HepG2 (cell line): ENCODE measurements at regions not wholly inside any gene's neighbourhood (a gene's known extent, or its start where the extent isn't known, plus 50 kb on each side); places are given as distances from the start of the nearest gene placed in this dataset.

Experiments
- ATAC-seq: fragments of 200-7000 bp; cut with Tn5 transposase; 3 replicates; pipeline ENCODE4 v1.9.1; 2020; ENCODE audit warnings: mild to moderate bottlenecking, moderate library complexity
- BruUV-seq: library from RNA; stranded (reverse); fragments of 400-500 nt; replicated peaks from 2 replicates; lab custom pipeline; 2021; lab: Mats Ljungman, UMichigan
- CTCF ChIA-PET: fragments of 300-600 bp; formaldehyde crosslinking; extraction: SDS; loops from one replicate; lab custom pipeline; 2021; ENCODE audit warnings: low total read pairs, inconsistent platforms, low intra/inter-chr PET ratio; lab: Yijun Ruan, JAX
- POLR2A ChIA-PET: fragments of 350-600 bp; sonication (Branson Sonifier 250); formaldehyde crosslinking; loops from one replicate; lab custom pipeline; 2020; ENCODE audit warnings: antibody characterized with exemption, inconsistent platforms; lab: Yijun Ruan, JAX
- DNase-seq: peaks from one replicate; pipeline ENCODE4 v3.0.0-alpha.2; 2015; ENCODE audit warnings: low spot score
- FAIRE-seq: peaks from 3 replicates; lab custom pipeline; 2011; peaks lifted over from hg19 to GRCh38; lab: Jason Lieb, UNC
- H2AFZ ChIP-seq: one replicate; pipeline ENCODE4 v1.6.1; 2011; ENCODE audit warnings: low read length, inconsistent platforms
- H3K27ac ChIP-seq: fragments of 300-600 bp; 3 replicates; pipeline ENCODE4 v1.8.0; 2011; ENCODE audit warnings: mixed run types, mild to moderate bottlenecking, mixed read lengths, low read length, inconsistent platforms; ENCODE audit not compliant: insufficient read depth; ENCODE audit errors: extremely low read length
- H3K27me3 ChIP-seq, 2 experiments: fragments of 200-600 bp in 1 of 2; 2 replicates in 1 of 2; 3 replicates in 1 of 2; pipeline versions ENCODE4 v1.6.0 to v1.8.0; 2011; ENCODE audit warnings: low read length in 2 of 2, mild to moderate bottlenecking in 2 of 2, moderate library complexity in 2 of 2, inconsistent platforms in 1 of 2; ENCODE audit not compliant: insufficient read depth in 2 of 2, control insufficient read depth in 1 of 2
- H3K36me3 ChIP-seq, 2 experiments: fragments of 200-600 bp in 1 of 2; replicated peaks in 1 of 2; 2 replicates in 1 of 2; 3 replicates in 1 of 2; pipeline versions ENCODE4 v1.5.1 to v1.8.0; 2011; ENCODE audit warnings: low read length in 2 of 2, inconsistent platforms in 1 of 2; ENCODE audit not compliant: insufficient read depth in 2 of 2, control insufficient read depth in 1 of 2
- H3K4me1 ChIP-seq: 2 replicates; pipeline ENCODE4 v1.5.1; 2012; ENCODE audit warnings: low read length, inconsistent platforms; ENCODE audit not compliant: insufficient read depth
- H3K4me2 ChIP-seq: 2 replicates; pipeline ENCODE4 v1.6.0; 2011; ENCODE audit warnings: low read depth, low read length, inconsistent platforms
- H3K4me3 ChIP-seq, 3 experiments: fragments of 200-600 bp in 1 of 3; sonication (generic), shearing (Covaris generic) in 1 of 3; replicated peaks in 1 of 3; 2 replicates each; pipeline ENCODE4 v1.5.1; 2011 to 2016; ENCODE audit warnings: low read length in 3 of 3, inconsistent platforms in 2 of 3, low read depth in 2 of 3, mild to moderate bottlenecking in 2 of 3, control low read depth in 1 of 3, mixed read lengths in 1 of 3; ENCODE audit not compliant: insufficient read depth in 1 of 3
- H3K79me2 ChIP-seq: one replicate; pipeline ENCODE4 v1.6.1; 2011; ENCODE audit warnings: low read length, inconsistent platforms; ENCODE audit not compliant: insufficient read depth
- H3K9ac ChIP-seq: 2 replicates; pipeline ENCODE4 v1.6.0; 2011; ENCODE audit warnings: mild to moderate bottlenecking, low read depth, low read length, inconsistent platforms; ENCODE audit not compliant: insufficient read depth
- H3K9me3 ChIP-seq: 2 replicates; pipeline ENCODE4 v1.5.1; 2012; ENCODE audit warnings: mild to moderate bottlenecking, low read length
- H4K20me1 ChIP-seq: 2 replicates; pipeline ENCODE4 v1.6.0; 2011; ENCODE audit warnings: inconsistent platforms, mild to moderate bottlenecking, low read length, moderate library complexity; ENCODE audit not compliant: insufficient read depth
- FOXK2 ChIP-seq: fragments of 450-650 bp; IDR thresholded peaks from 2 replicates; pipeline ENCODE4 v1.6.1; 2016
- HMGA1 ChIP-seq: sonication (generic); formaldehyde crosslinking; conservative IDR thresholded peaks from 2 replicates; pipeline ENCODE4 v1.4.0; 2020; ENCODE audit warnings: missing genetic modification reagents
- NFE2 ChIP-seq: sonication (generic); formaldehyde crosslinking; IDR thresholded peaks from 2 replicates; pipeline ENCODE4 v1.4.0; 2020; ENCODE audit warnings: missing genetic modification reagents
- NRL ChIP-seq: sonication (generic); formaldehyde crosslinking; IDR thresholded peaks from 2 replicates; pipeline ENCODE4 v1.5.0; 2020; ENCODE audit warnings: missing genetic modification reagents, mild to moderate bottlenecking, moderate library complexity, borderline replicate concordance
- SOX5 ChIP-seq: IDR thresholded peaks from 2 replicates; pipeline ENCODE4 v1.6.1; 2016; ENCODE audit warnings: borderline replicate concordance
- SRSF1 ChIP-seq: fragments of 200-400 bp; formaldehyde crosslinking; optimal IDR thresholded peaks from 2 replicates; pipeline ENCODE3; 2017; ENCODE audit warnings: mild to moderate bottlenecking, low read depth, low read length, moderate library complexity
- ZNF18 ChIP-seq: sonication (generic); formaldehyde crosslinking; IDR thresholded peaks from 2 replicates; pipeline ENCODE4 v1.8.0; 2022; ENCODE audit warnings: mild to moderate bottlenecking, missing genetic modification reagents; ENCODE audit not compliant: insufficient replicate concordance
- ZNF33B ChIP-seq: sonication (generic); formaldehyde crosslinking; IDR thresholded peaks from 2 replicates; pipeline ENCODE4 v1.5.1; 2020; ENCODE audit warnings: mild to moderate bottlenecking, missing genetic modification reagents
- ZNF431 ChIP-seq: sonication (generic); formaldehyde crosslinking; IDR thresholded peaks from 2 replicates; pipeline ENCODE4 v1.9.0; 2022; ENCODE audit warnings: missing genetic modification reagents, low read depth, mild to moderate bottlenecking, borderline replicate concordance
- WGBS: methylation state at CpG from one replicate; pipeline ENCODE4 v1.1.6; 2017; ENCODE audit warnings: low lambda C conversion rate; 5-methylcytosine and 5-hydroxymethylcytosine counted together
- in situ Hi-C: cut with HindIII; loops from 2 replicates; pipeline ENCODE4 v1.10.0; 2017; ENCODE audit warnings: low pct_unique_long_range_greater_than_20kb; ENCODE audit not compliant: extremely low pct_ligation_motif_present
- intact Hi-C: fragments of 100-400 bp; cut with micrococcal nuclease; formaldehyde crosslinking; loops from one replicate; pipeline ENCODE4 v1.10.0; 2022; ENCODE audit not compliant: unreplicated experiment

- FAIRE-seq (no peak), DNase-seq (no peak), ATAC-seq (no peak)
- in situ Hi-C loops: no loop called here
- H4K20me1 ChIP-seq: no peaks in the 10 kb centered on the region
- BruUV-seq: no TSS peak
- no peak overlapping the region for H3K9ac ChIP-seq
- 91% methylated on average over 5 of the region's 5 CpGs for WGBS
- H2AFZ ChIP-seq: no peak overlapping the region
- no peak overlapping the region for H3K4me3 ChIP-seq
- H3K79me2 ChIP-seq: no peaks in the 10 kb centered on the region
- TF ChIP-seq ZNF33B (CRISPR knock-in tag) (no peak), SRSF1 (no peak)
- ChIA-PET POLR2A (no interaction called here), CTCF (no interaction called here)
- no peaks in the 10 kb centered on the region for H3K36me3 ChIP-seq
- no peaks in the 10 kb centered on the region for H3K9me3 ChIP-seq
- no peak overlapping the region for H3K4me2 ChIP-seq
- no peaks in the 10 kb centered on the region for H3K4me1 ChIP-seq
- intact Hi-C loops: no loop called here
- no peak overlapping the region for H3K27ac ChIP-seq
- peaks cover 1 to 72% of the 10 kb centered on the region in 2 experiments; a peak in 3 of 5 replicates for H3K27me3 ChIP-seq
These were observed 163.0 kb downstream of the DDX1 start for GRCh38 chr2:15754703-15755099.

- TF ChIP-seq NFE2 (no peak), ZNF431 (CRISPR knock-in tag) (no peak), HMGA1 (CRISPR knock-in tag) (no peak), NRL (CRISPR knock-in tag) (no peak), SOX5 (CRISPR knock-in tag) (no peak), FOXK2 (no peak), ZNF18 (CRISPR knock-in tag) (no peak)
- Histone ChIP-seq H3K9me3 (no peaks in the 10 kb centered on the region), H3K79me2 (no peaks in the 10 kb centered on the region), H3K4me2 (no peak overlapping the region), H3K27me3 (peaks cover 1 to 68% of the 10 kb centered on the region in 2 experiments; a peak in 3 of 5 replicates), H3K27ac (no peak overlapping the region), H2AFZ (no peak overlapping the region), H3K36me3 (no peaks in the 10 kb centered on the region), H3K4me3 (no peak overlapping the region), H4K20me1 (0 out of 2 replicates have a peak, but pooled peaks cover 3% of the 10 kb centered on the region), H3K4me1 (no peaks in the 10 kb centered on the region), H3K9ac (no peak overlapping the region)
- in situ Hi-C loops (no loop called here), intact Hi-C loops (no loop called here)
- ATAC-seq (no peak), DNase-seq (no peak), FAIRE-seq (no peak)
- WGBS: 43% methylated on average over 2 of the region's 2 CpGs
- ChIA-PET CTCF (no interaction called here), POLR2A (no interaction called here)
- no TSS peak for BruUV-seq
These were observed 163.9 kb downstream of the DDX1 start for GRCh38 chr2:15755528-15755927.
